HEK293 (cell line): ENCODE measurements at regions not wholly inside any gene's neighbourhood (a gene's known extent, or its start where the extent isn't known, plus 50 kb on each side); places are given as distances from the start of the nearest gene placed in this dataset.
"Not testable (repeated sequence)": the region's sequence is repeated elsewhere in the genome, so short reads cannot be mapped to it uniquely, and the experiment has no call there.

Experiments
- CTCF ChIA-PET: fragments of 350-600 bp; formaldehyde crosslinking; extraction: SDS; loops from one replicate; lab custom pipeline; 2021; ENCODE audit warnings: antibody characterized with exemption; lab: Yijun Ruan, JAX
- POLR2A ChIA-PET: fragments of 300-600 bp; formaldehyde crosslinking; extraction: SDS; loops from one replicate; lab custom pipeline; 2020; ENCODE audit warnings: antibody characterized with exemption, inconsistent platforms; lab: Yijun Ruan, JAX
- H3K27ac ChIP-seq: fragments of 200-500 bp; sonication (Bioruptor generic); 2 replicates; pipeline ENCODE4 v1.5.1; 2014; ENCODE audit warnings: low read depth, low read length, control low read depth, inconsistent platforms; ENCODE audit errors: extremely low read depth
- H3K36me3 ChIP-seq, 2 experiments: fragments of 200-500 bp in 1 of 2; sonication (Bioruptor generic) in 1 of 2; 1 replicate in 1 of 2; 2 replicates in 1 of 2; pipeline ENCODE4 v1.5.1; 2014 to 2017; ENCODE audit warnings: inconsistent platforms in 2 of 2, low read length in 2 of 2; ENCODE audit not compliant: control insufficient read depth in 2 of 2, insufficient read depth in 1 of 2
- H3K4me1 ChIP-seq: fragments of 200-500 bp; sonication (Bioruptor generic); 2 replicates; pipeline ENCODE4 v1.5.1; 2014; ENCODE audit warnings: mild to moderate bottlenecking, low read length, inconsistent platforms; ENCODE audit not compliant: control insufficient read depth, insufficient read depth
- H3K4me3 ChIP-seq: 2 replicates; pipeline ENCODE4 v1.5.1; 2011; ENCODE audit warnings: low read depth, mild to moderate bottlenecking, control low read depth, low read length, moderate library complexity
- H3K9me3 ChIP-seq: fragments of 200-500 bp; sonication (Bioruptor generic); 2 replicates; pipeline ENCODE4 v1.5.1; 2014; ENCODE audit warnings: low read depth, low read length, inconsistent platforms; ENCODE audit not compliant: control insufficient read depth, insufficient read depth
- ZNF114 ChIP-seq: fragments of 450-650 bp; formaldehyde crosslinking; IDR thresholded peaks from 2 replicates; pipeline ENCODE4 v1.5.0; 2017; ENCODE audit warnings: missing biosample characterization, missing genetic modification characterization
- ZNF157 ChIP-seq: fragments of 450-650 bp; formaldehyde crosslinking; IDR thresholded peaks from 2 replicates; pipeline ENCODE4 v1.5.1; 2016; ENCODE audit warnings: missing biosample characterization, missing genetic modification characterization
- ZNF174 ChIP-seq: fragments of 450-650 bp; formaldehyde crosslinking; IDR thresholded peaks from 2 replicates; pipeline ENCODE4 v1.5.0; 2017; ENCODE audit warnings: missing biosample characterization, mild to moderate bottlenecking, missing genetic modification characterization
- ZNF202 ChIP-seq: fragments of 450-650 bp; formaldehyde crosslinking; IDR thresholded peaks from 2 replicates; pipeline ENCODE4 v1.5.1; 2016; ENCODE audit warnings: missing biosample characterization, missing genetic modification characterization, borderline replicate concordance
- ZNF211 ChIP-seq: fragments of 450-650 bp; formaldehyde crosslinking; IDR thresholded peaks from 2 replicates; pipeline ENCODE4 v1.5.1; 2016; ENCODE audit warnings: low read depth, missing biosample characterization, missing genetic modification characterization
- ZNF473 ChIP-seq: fragments of 450-650 bp; formaldehyde crosslinking; IDR thresholded peaks from 2 replicates; pipeline ENCODE4 v1.5.1; 2017; ENCODE audit warnings: missing biosample characterization, missing genetic modification characterization
- ZNF571 ChIP-seq: fragments of 450-650 bp; formaldehyde crosslinking; IDR thresholded peaks from 2 replicates; pipeline ENCODE4 v1.5.0; 2017; ENCODE audit warnings: missing biosample characterization, missing genetic modification characterization
- ZNF660 ChIP-seq: fragments of 450-650 bp; IDR thresholded peaks from 2 replicates; pipeline ENCODE4 v1.5.1; 2018; ENCODE audit warnings: missing biosample characterization, mild to moderate bottlenecking, missing genetic modification characterization
- ZNF777 ChIP-seq: fragments of 450-650 bp; formaldehyde crosslinking; IDR thresholded peaks from 2 replicates; pipeline ENCODE4 v1.5.1; 2017; ENCODE audit warnings: missing biosample characterization, missing genetic modification characterization, borderline replicate concordance
- ZNF837 ChIP-seq: fragments of 450-650 bp; formaldehyde crosslinking; IDR thresholded peaks from 2 replicates; pipeline ENCODE4 v1.5.1; 2016; ENCODE audit warnings: missing biosample characterization, missing genetic modification characterization
- ZNF843 ChIP-seq: fragments of 450-650 bp; formaldehyde crosslinking; IDR thresholded peaks from 2 replicates; pipeline ENCODE4 v1.5.1; 2016; ENCODE audit warnings: missing biosample characterization, missing genetic modification characterization
- ZXDB ChIP-seq: fragments of 450-650 bp; formaldehyde crosslinking; IDR thresholded peaks from 2 replicates; pipeline ENCODE4 v1.5.1; 2016; ENCODE audit warnings: missing biosample characterization, missing genetic modification characterization
- TF ChIP-seq, protein P1 (sequence below): fragments of 450-650 bp; formaldehyde crosslinking; IDR thresholded peaks from 2 replicates; pipeline ENCODE4 v1.5.1; 2016; ENCODE audit warnings: missing biosample characterization, missing genetic modification characterization
- TF ChIP-seq, protein P2 (sequence below): fragments of 450-650 bp; IDR thresholded peaks from 2 replicates; pipeline ENCODE4 v1.5.1; 2018; ENCODE audit warnings: missing biosample characterization, missing genetic modification characterization

DNA sequence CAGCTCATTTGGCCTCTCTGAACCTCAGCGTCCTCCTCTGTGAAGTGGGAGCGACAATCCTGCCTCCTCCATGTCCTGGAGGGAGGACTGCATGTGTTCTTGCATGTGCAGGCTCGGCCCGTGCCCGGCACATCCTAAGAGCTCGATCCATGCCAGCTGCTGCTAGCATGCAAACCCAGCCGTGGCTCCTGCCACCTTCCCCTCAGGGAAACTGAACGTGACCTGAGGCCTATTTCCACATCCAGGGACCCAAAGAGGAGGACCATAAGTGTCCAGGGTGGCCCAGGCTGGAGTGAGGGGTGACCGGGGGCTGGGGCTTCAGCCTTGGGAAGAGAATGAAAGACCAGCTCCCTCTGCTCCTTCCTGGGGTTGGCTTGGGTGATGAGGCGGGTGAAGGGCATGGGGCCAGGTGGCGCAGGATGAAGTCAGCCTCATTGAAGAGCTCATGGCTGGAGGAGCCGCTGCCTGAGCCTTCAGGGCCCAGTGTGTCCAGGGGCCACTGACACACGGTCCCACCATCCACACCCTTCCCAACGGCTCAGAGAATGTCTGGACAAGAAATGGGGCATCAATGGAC, 115.7 kb upstream of the AKAP13 start:
- H3K4me1 ChIP-seq, H3K4me3 ChIP-seq, H3K36me3 ChIP-seq, CTCF ChIA-PET, H3K9me3 ChIP-seq, POLR2A ChIA-PET, H3K27ac ChIP-seq: not testable (repeated sequence)

DNA sequence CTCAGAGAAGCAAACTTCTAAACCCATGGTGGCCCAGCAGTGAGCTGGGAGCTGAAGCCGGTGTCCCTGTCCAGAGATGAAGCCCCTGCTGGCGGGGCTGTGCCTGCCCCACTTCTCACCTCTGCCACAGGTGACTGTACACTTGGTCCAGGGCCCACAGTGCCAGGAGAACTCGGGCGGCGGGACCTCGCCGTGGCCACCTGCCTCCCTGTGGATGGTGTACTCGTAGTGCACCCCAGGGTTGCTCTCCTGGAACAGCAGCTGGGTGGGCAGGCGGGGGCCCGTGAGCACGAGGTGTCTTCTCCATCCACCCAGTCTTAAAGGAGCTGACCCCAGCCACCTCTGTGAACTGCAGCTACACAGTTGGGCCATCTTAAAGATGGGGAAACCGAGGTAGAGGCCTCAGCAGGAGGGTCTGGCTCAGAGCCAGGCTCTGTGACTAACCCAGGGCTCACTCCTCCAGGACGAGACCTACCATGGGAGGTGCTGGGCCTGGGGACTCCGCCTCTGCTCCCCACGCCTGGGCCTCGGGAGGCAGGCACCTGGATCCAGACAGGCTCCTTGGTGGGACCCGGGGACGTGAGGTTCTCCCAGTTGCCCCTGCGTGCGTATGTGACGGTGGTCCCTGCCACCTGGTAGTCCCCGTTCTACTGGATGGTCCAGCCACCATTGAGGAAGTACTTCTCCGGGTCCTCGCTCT, 113.1 kb upstream of the AKAP13 start:
- POLR2A ChIA-PET, H3K9me3 ChIP-seq, H3K36me3 ChIP-seq, H3K4me1 ChIP-seq, CTCF ChIA-PET, H3K4me3 ChIP-seq, H3K27ac ChIP-seq: not testable (repeated sequence)

DNA sequence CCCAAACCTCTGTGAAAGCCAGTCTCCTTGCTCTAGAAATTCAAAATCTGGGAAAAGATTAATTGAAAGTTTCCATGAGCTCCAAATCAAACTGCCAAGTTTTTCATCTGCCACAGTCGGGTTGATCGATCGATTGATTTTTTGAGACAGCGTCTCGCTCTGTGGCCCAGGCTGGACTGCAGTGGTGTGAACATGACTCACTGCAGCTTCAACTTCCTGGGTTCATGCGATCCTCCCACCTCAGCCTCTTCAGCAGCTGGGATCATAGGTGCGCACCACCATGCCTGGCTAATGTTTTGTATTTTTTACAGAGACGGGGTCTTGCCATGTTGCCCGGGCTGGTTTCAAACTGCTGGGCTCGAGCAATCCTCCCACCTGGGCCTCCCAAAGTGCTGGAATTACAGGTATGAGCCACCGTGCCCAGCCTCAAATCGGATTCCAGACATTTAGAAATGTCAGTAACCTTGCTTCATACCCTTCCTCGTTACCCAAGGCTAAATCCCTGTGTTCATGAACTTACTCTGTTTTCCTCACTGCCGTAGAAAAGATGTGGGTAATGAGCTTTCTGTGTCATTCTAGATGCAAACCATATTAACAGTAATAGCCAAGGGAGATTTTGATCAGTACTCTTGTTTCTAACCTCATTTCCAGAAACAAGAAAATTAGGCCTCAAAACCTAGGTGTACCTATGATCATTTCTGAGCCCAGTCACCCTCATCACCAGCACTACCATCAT, 105.9 kb upstream of the AKAP13 start:
- TF ChIP-seq ZNF777 (tag by site-specific recombination), result no peak
- no peak for TF ChIP-seq ZNF473 (tag by site-specific recombination)
- no peak for TF ChIP-seq ZNF660 (tag by site-specific recombination)
- TF ChIP-seq, protein P1, sequence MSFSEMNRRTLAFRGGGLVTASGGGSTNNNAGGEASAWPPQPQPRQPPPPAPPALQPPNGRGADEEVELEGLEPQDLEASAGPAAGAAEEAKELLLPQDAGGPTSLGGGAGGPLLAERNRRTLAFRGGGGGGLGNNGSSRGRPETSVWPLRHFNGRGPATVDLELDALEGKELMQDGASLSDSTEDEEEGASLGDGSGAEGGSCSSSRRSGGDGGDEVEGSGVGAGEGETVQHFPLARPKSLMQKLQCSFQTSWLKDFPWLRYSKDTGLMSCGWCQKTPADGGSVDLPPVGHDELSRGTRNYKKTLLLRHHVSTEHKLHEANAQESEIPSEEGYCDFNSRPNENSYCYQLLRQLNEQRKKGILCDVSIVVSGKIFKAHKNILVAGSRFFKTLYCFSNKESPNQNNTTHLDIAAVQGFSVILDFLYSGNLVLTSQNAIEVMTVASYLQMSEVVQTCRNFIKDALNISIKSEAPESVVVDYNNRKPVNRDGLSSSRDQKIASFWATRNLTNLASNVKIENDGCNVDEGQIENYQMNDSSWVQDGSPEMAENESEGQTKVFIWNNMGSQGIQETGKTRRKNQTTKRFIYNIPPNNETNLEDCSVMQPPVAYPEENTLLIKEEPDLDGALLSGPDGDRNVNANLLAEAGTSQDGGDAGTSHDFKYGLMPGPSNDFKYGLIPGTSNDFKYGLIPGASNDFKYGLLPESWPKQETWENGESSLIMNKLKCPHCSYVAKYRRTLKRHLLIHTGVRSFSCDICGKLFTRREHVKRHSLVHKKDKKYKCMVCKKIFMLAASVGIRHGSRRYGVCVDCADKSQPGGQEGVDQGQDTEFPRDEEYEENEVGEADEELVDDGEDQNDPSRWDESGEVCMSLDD (tag by site-specific recombination), result no peak
- no peak for TF ChIP-seq ZNF571 (tag by site-specific recombination)
- no peak for TF ChIP-seq ZNF157 (tag by site-specific recombination)
- no peak for TF ChIP-seq ZXDB (tag by site-specific recombination)
- TF ChIP-seq ZNF843 (tag by site-specific recombination), result no peak
- TF ChIP-seq, protein P2, sequence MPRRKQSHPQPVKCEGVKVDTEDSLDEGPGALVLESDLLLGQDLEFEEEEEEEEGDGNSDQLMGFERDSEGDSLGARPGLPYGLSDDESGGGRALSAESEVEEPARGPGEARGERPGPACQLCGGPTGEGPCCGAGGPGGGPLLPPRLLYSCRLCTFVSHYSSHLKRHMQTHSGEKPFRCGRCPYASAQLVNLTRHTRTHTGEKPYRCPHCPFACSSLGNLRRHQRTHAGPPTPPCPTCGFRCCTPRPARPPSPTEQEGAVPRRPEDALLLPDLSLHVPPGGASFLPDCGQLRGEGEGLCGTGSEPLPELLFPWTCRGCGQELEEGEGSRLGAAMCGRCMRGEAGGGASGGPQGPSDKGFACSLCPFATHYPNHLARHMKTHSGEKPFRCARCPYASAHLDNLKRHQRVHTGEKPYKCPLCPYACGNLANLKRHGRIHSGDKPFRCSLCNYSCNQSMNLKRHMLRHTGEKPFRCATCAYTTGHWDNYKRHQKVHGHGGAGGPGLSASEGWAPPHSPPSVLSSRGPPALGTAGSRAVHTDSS (tag by site-specific recombination), result no peak
- TF ChIP-seq ZNF202, result no peak
- no peak for TF ChIP-seq ZNF837
- no peak for TF ChIP-seq ZNF114 (tag by site-specific recombination)
- TF ChIP-seq ZNF211 (tag by site-specific recombination), result no peak
- TF ChIP-seq ZNF174 (tag by site-specific recombination), result no peak
- POLR2A ChIA-PET, result no interaction called here
- Histone ChIP-seq H3K27ac (no peak overlapping the region), H3K9me3 (no peaks in the 10 kb centered on the region), H3K36me3 (no peaks in the 10 kb centered on the region), H3K4me1 (no peaks in the 10 kb centered on the region), H3K4me3 (no peak overlapping the region)
- CTCF ChIA-PET, result interaction anchor here (1.5 to 2.1 kb wide), 2 partner anchors 15 to 22 kb away, joined by 6 to 7 read pairs; no protein-coding TSS in a partner anchor
